HCT116 (cell line): ENCODE measurements at regions not wholly inside any gene's neighbourhood (a gene's known extent, or its start where the extent isn't known, plus 50 kb on each side); places are given as distances from the start of the nearest gene placed in this dataset.

Source experiments
- ATAC-seq: fragments of 200-7000 bp; cut with Tn5 transposase; 2 replicates; pipeline ENCODE4 v1.9.1; 2020; ENCODE audit warnings: mild to moderate bottlenecking, moderate library complexity
- BruUV-seq: library from RNA; stranded (reverse); fragments of 400-500 nt; replicated peaks from 2 replicates; lab custom pipeline; 2021; lab: Mats Ljungman, UMichigan
- CTCF ChIA-PET: fragments of 300-600 bp; sonication (Branson Sonifier 250); formaldehyde crosslinking; loops from one replicate; lab custom pipeline; 2021; ENCODE audit warnings: antibody characterized with exemption; lab: Charles Lee
- POLR2A ChIA-PET: fragments of 300-600, 350-600 bp; sonication (Branson Sonifier 250); formaldehyde crosslinking; loops from one replicate; lab custom pipeline; 2021; ENCODE audit warnings: antibody characterized with exemption; lab: Charles Lee
- RAD21 ChIA-PET, 2 experiments: fragments of 300-600 bp; sonication (Branson Sonifier 250); formaldehyde crosslinking; loops; one replicate each; lab custom pipeline; 2023; ENCODE audit warnings: low total read pairs in 2 of 2; ENCODE audit not compliant: uncharacterized antibody in 2 of 2, unreplicated experiment in 2 of 2, low non-redundant PET in 1 of 2; lab: Charles Lee
- DNase-seq: peaks from one replicate; pipeline ENCODE4 v3.0.0-alpha.2; 2010; ENCODE audit warnings: low read depth, low spot score
- H2AFZ ChIP-seq: fragments of 200-600 bp; shearing (Covaris generic), sonication (generic); 2 replicates; pipeline ENCODE4 v1.6.1; 2017; ENCODE audit warnings: low read depth, mixed run types, mixed read lengths, antibody characterized with exemption, low read length; ENCODE audit not compliant: poor library complexity, severe bottlenecking
- H3K27ac ChIP-seq: 2 replicates; pipeline ENCODE4 v1.5.1; 2012; ENCODE audit warnings: low read depth, low read length
- H3K27me3 ChIP-seq: fragments of 200-600 bp; sonication (generic); 2 replicates; pipeline ENCODE4 v1.6.1; 2016; ENCODE audit warnings: mixed run types, low read length, mixed read lengths; ENCODE audit not compliant: insufficient read depth
- H3K36me3 ChIP-seq, 2 experiments: fragments of 200-500 bp in 1 of 2; fragments of 200-600 bp in 1 of 2; sonication (Bioruptor generic) in 1 of 2; sonication (generic) in 1 of 2; 2 replicates each; pipeline versions ENCODE4 v1.5.1 to v1.6.1; 2014 to 2016; ENCODE audit warnings: low read length in 2 of 2, inconsistent platforms in 1 of 2, mixed read lengths in 1 of 2, mixed run types in 1 of 2; ENCODE audit not compliant: insufficient read depth in 2 of 2, control insufficient read depth in 1 of 2
- H3K4me1 ChIP-seq, 2 experiments: fragments of 200-600 bp in 1 of 2; sonication (generic) in 1 of 2; 2 replicates each; pipeline versions ENCODE4 v1.5.1 to v1.6.1; 2012 to 2017; ENCODE audit warnings: low read length in 2 of 2, inconsistent platforms in 1 of 2, mild to moderate bottlenecking in 1 of 2, mixed read lengths in 1 of 2, mixed run types in 1 of 2, moderate library complexity in 1 of 2; ENCODE audit not compliant: insufficient read depth in 2 of 2, control insufficient read depth in 1 of 2
- H3K4me2 ChIP-seq: fragments of 200-600 bp; sonication (generic); 2 replicates; pipeline ENCODE4 v1.6.1; 2017; ENCODE audit warnings: mixed run types, low read length, mixed read lengths
- H3K4me3 ChIP-seq, 2 experiments: fragments of 200-600 bp in 1 of 2; sonication (generic) in 1 of 2; replicated peaks in 1 of 2; 2 replicates each; pipeline ENCODE4 v1.5.1; 2011 to 2016; ENCODE audit warnings: low read length in 2 of 2, control low read depth in 1 of 2, low read depth in 1 of 2, mild to moderate bottlenecking in 1 of 2, mixed read lengths in 1 of 2, mixed run types in 1 of 2
- H3K79me2 ChIP-seq: fragments of 200-600 bp; sonication (generic); 2 replicates; pipeline ENCODE4 v1.6.1; 2017; ENCODE audit warnings: mild to moderate bottlenecking, mixed run types, low read length, moderate library complexity, mixed read lengths; ENCODE audit not compliant: insufficient read depth
- H3K9ac ChIP-seq: fragments of 200-600 bp; sonication (generic); 2 replicates; pipeline ENCODE4 v1.6.1; 2016; ENCODE audit warnings: low read length, mixed read lengths
- H3K9me2 ChIP-seq: fragments of 200-600 bp; sonication (generic), shearing (Covaris generic); 2 replicates; pipeline ENCODE4 v1.6.1; 2017; ENCODE audit warnings: mixed run types, mild to moderate bottlenecking, moderate library complexity; ENCODE audit not compliant: insufficient read depth
- H3K9me3 ChIP-seq, 2 experiments: fragments of 200-500 bp in 1 of 2; fragments of 200-600 bp in 1 of 2; sonication (Bioruptor generic) in 1 of 2; sonication (generic) in 1 of 2; 2 replicates each; pipeline ENCODE4 v1.6.1; 2014 to 2017; ENCODE audit warnings: low read length in 2 of 2, mixed read lengths in 2 of 2, inconsistent platforms in 1 of 2, low read depth in 1 of 2, mild to moderate bottlenecking in 1 of 2, mixed run types in 1 of 2, moderate library complexity in 1 of 2; ENCODE audit not compliant: control insufficient read depth in 1 of 2, insufficient read depth in 1 of 2
- H4K20me1 ChIP-seq: fragments of 200-600 bp; sonication (generic), shearing (Covaris generic); 2 replicates; pipeline ENCODE4 v1.6.1; 2017; ENCODE audit warnings: mixed run types, mild to moderate bottlenecking, moderate library complexity; ENCODE audit not compliant: insufficient read depth
- CBX3 ChIP-seq: IDR thresholded peaks from 2 replicates; pipeline ENCODE4 v1.6.1; 2012; ENCODE audit warnings: low read depth
- CEBPB ChIP-seq: IDR thresholded peaks from 2 replicates; pipeline ENCODE4 v1.6.1; 2012; ENCODE audit warnings: low read depth
- FOSL1 ChIP-seq: IDR thresholded peaks from 2 replicates; pipeline ENCODE4 v1.6.1; 2012; ENCODE audit warnings: low read depth
- RAD21 ChIP-seq: IDR thresholded peaks from 2 replicates; pipeline ENCODE4 v1.6.1; 2012; ENCODE audit warnings: low read depth, mild to moderate bottlenecking
- intact Hi-C: fragments of 100-400 bp; cut with micrococcal nuclease; formaldehyde crosslinking; loops from 2 replicates; pipeline ENCODE4 v1.10.0; 2022
- TF ChIP-seq, protein P1 (sequence below), 3 experiments: fragments of 200-600 bp in 1 of 3; sonication (generic) in 1 of 3; IDR thresholded peaks in 2 of 3; conservative IDR thresholded peaks in 1 of 3; 2 replicates each; pipeline ENCODE4 v1.5.1; 2012 to 2017; ENCODE audit warnings: low read depth in 2 of 3, low read length in 2 of 3, antibody characterized with exemption in 1 of 3, borderline replicate concordance in 1 of 3, control low read depth in 1 of 3, mild to moderate bottlenecking in 1 of 3, mixed read lengths in 1 of 3, mixed run types in 1 of 3, moderate library complexity in 1 of 3; ENCODE audit not compliant: insufficient read depth in 1 of 3
- TF ChIP-seq, protein P2 (sequence below): IDR thresholded peaks from 2 replicates; pipeline ENCODE4 v1.6.1; 2012

DNA sequence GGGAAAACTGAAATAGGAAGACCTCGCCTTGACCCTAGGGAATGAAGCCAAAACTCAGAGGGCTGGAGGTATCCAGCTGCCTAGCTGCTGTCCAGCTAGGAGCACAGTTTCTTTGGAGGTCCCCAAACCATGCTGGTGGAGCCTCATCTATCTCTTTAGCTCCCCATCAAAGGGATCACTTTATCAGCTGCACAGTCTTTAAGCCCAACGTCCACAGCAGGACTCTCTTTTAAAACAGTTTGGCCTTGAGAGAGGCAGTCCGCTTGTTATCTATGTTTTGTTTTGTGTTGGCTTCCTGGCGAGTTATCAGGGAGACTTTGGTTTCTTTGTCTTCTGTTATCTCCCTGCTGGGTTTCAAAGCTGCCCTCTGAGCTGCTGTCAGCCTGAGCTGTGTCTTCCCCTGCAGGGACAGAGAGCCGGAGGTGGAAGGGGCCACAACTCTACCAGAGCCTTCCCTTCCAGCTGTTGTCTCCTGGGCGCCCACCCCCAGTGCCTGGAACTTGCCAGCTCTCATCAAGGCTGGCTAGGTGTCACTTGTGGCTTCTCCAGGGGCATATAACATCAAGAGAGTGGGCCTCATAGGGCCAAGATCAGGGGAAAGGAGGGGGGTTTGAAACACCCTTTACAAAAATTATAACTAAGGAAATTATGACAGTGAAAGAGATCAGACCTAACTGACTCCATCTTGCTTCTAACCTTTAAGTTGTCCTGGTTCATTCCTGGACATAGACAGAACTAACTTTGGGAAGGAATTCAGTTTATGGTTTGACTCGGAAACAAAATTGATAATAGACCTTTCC lies 61.4 kb upstream of the C15orf39 start:
- Histone ChIP-seq H3K4me1 (peaks cover under 1 to 6% of the 10 kb centered on the region in 2 experiments; a peak in 3 of 4 replicates), H3K36me3 (no peaks in the 10 kb centered on the region), H3K9me2 (no peaks in the 10 kb centered on the region), H2AFZ (no peak overlapping the region), H3K9ac (no peak overlapping the region), H3K27ac (no peak overlapping the region), H4K20me1 (no peaks in the 10 kb centered on the region), H3K4me3 (no peak overlapping the region), H3K27me3 (no peaks in the 10 kb centered on the region), H3K9me3 (peaks cover 14 to 15% of the 10 kb centered on the region in 2 experiments; a peak in 3 of 4 replicates), H3K79me2 (no peaks in the 10 kb centered on the region), H3K4me2 (no peak overlapping the region)
- POLR2A ChIA-PET: no interaction called here
- TF ChIP-seq, protein P1, sequence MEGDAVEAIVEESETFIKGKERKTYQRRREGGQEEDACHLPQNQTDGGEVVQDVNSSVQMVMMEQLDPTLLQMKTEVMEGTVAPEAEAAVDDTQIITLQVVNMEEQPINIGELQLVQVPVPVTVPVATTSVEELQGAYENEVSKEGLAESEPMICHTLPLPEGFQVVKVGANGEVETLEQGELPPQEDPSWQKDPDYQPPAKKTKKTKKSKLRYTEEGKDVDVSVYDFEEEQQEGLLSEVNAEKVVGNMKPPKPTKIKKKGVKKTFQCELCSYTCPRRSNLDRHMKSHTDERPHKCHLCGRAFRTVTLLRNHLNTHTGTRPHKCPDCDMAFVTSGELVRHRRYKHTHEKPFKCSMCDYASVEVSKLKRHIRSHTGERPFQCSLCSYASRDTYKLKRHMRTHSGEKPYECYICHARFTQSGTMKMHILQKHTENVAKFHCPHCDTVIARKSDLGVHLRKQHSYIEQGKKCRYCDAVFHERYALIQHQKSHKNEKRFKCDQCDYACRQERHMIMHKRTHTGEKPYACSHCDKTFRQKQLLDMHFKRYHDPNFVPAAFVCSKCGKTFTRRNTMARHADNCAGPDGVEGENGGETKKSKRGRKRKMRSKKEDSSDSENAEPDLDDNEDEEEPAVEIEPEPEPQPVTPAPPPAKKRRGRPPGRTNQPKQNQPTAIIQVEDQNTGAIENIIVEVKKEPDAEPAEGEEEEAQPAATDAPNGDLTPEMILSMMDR (IDR thresholded peaks at IDR 0.05 in 2 of 3, conservative IDR thresholded peaks at IDR 0.05 in 1 of 3; ENCODE audit: borderline replicate concordance in 1 of 3, insufficient read depth in 1 of 3, low read depth in 2 of 3, low read length in 2 of 3): no peak
- TF ChIP-seq RAD21 (no peak), FOSL1 (no peak), CEBPB (no peak)
- intact Hi-C loops: no loop called here
- CTCF ChIA-PET: no interaction called here
- RAD21 ChIA-PET: no interaction called here
- DNase-seq: no peak
- BruUV-seq: no TSS peak
- no peak for ATAC-seq

DNA sequence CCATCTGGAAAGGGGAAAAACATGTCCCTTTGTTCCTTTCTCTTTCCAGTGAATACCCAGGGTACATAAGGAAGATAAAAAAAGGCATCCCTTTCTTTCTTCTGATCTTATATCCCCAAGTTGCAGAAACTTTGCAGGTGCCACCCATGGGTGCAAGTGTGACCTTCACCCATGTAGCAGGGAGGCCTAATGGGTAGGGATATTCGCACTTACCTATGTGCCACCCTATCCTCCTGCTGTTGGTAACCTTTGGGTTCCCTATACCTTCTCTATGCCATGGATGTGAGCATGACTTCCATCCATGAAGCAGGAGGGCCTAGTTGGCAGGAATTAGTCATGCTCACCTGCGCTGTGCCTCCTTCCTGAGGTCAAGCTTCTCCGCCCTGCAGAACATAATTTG lies 59.2 kb upstream of the C15orf39 start:
- no peak overlapping the region for H3K9ac ChIP-seq
- POLR2A ChIA-PET: no interaction called here
- no peaks in the 10 kb centered on the region for H3K36me3 ChIP-seq
- BruUV-seq: no TSS peak
- no peak overlapping the region for H3K4me2 ChIP-seq
- no peak overlapping the region for H3K4me3 ChIP-seq
- H3K79me2 ChIP-seq: no peaks in the 10 kb centered on the region
- ATAC-seq (no peak), DNase-seq (no peak)
- no peak overlapping the region for H3K27ac ChIP-seq
- intact Hi-C loops: no loop called here
- CTCF ChIA-PET: no interaction called here
- no peaks in the 10 kb centered on the region for H4K20me1 ChIP-seq
- H3K4me1 ChIP-seq: peaks cover 8 to 14% of the 10 kb centered on the region in 2 experiments; a peak in 3 of 4 replicates
- no peak overlapping the region for H2AFZ ChIP-seq
- no peaks in the 10 kb centered on the region for H3K27me3 ChIP-seq
- peaks cover 14 to 15% of the 10 kb centered on the region in 2 experiments; a peak in 3 of 4 replicates for H3K9me3 ChIP-seq
- H3K9me2 ChIP-seq: no peaks in the 10 kb centered on the region
- RAD21 ChIA-PET: no interaction called here
- TF ChIP-seq, protein P2, sequence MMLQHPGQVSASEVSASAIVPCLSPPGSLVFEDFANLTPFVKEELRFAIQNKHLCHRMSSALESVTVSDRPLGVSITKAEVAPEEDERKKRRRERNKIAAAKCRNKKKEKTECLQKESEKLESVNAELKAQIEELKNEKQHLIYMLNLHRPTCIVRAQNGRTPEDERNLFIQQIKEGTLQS: no peak
- TF ChIP-seq CBX3: peak; percentile 100
